OCI-LY1 (cell line): ENCODE measurements at regions not wholly inside any gene's neighbourhood (a gene's known extent, or its start where the extent isn't known, plus 50 kb on each side); places are given as distances from the start of the nearest gene placed in this dataset.

Experiments
- CTCF ChIP-seq: fragments of 200-600 bp; sonication (generic), shearing (Covaris generic); IDR thresholded peaks from 2 replicates; pipeline ENCODE4 v1.5.1; 2017; ENCODE audit warnings: mild to moderate bottlenecking, antibody characterized with exemption, low read length, moderate library complexity, mixed read lengths
- EZH2 ChIP-seq: fragments of 200-600 bp; sonication (generic), shearing (Covaris generic); IDR thresholded peaks from 2 replicates; pipeline ENCODE4 v1.8.0; 2017; ENCODE audit warnings: borderline replicate concordance, mixed run types, mild to moderate bottlenecking, antibody characterized with exemption, low read length, moderate library complexity, mixed read lengths

GRCh38 chr20:6685181-6685582 is 82.3 kb upstream of the BMP2 start:
- TF ChIP-seq CTCF (no peak), EZH2 (no peak)
